HuH-7 (cell line): ENCODE measurements at regions not wholly inside any gene's neighbourhood (a gene's known extent, or its start where the extent isn't known, plus 50 kb on each side); places are given as distances from the start of the nearest gene placed in this dataset.

Experiments
- DNase-seq: peaks from one replicate; pipeline ENCODE4 v3.0.0; 2011; ENCODE audit warnings: low spot score

DNA sequence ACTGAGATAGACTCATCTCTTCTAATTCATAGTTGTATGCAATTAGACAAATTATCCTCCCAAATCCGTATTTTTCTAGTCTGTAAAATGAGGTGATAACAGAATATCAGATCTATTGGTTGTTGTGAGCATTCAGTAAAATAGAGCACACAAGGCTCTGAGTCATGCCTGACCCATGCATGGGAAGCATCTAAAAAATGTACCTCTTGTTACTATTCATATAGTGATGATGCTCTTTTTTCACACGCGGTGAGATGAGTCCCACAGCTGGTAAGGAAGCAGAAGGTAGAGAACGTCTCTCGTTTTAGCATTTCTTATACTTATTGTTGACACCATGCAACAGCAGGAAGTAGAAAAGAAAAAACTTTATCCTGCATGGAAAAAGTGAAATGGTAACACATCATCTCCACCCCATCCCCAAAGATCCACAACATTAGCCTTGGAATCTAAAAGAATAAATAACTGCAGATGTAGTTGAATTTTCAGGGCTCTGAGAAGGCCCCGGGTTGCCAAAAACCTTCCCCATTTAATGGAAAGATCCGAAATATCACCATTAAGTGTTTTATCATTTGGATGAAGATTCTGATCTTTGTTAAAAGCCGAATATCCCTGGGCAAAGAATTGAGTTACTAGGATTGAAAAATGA lies 215.6 kb downstream of the TMEM114 start:
- DNase-seq, result no peak

DNA sequence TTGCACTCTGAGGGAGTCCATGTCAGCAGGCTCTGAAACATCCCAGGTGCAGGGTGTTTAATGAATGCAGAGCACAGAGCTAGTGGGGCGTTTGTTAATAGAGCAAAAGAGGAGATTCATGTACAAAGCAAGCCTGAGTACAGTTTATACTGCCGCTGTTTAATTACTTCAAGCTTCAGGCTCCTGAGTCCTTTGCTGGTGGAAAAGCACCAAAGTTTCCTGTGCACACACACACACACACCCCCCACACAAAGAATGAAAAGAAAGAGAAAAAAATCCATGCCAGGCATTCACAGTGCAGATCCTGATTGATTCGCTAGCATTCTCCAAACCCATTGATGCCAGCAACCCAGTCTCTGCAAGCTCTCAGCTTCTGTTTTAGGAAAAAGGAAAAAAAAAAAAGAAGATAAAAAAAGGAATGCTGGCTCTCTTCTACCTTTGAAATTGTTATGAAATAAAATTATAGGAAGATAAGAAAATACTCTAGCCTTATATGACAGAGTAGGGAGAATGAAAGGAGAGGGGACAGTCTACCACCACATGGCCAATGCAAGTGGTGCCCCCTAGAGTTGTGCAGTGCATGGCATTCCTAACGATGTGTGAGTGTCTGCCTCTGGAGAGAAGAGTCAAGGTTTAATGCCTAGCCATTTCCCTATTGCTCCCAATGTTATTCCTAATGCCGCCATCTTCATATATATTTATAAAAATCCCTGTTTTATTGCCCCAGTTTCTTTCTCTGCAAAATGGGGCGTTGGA lies 216.5 kb downstream of the TMEM114 start:
- no peak for DNase-seq

DNA sequence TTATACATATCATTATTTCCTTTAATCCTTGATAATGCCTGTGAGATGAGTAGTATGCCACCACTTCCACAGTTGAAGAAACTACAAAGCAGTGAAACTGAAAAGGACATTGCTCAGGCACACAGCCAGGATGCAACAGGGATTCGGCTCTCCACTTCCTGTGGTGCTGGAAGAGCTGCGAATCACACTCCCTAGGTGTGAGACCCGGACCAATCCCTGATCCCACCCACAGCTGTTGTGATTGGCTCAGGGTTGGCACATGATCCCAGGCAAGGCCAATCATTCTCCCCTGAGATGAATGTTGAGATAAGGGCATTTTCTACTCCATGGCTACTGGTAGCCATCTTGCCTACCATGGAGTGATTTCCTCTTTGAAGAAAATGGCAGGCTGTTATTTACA lies 218.2 kb downstream of the TMEM114 start:
- DNase-seq, result no peak

DNA sequence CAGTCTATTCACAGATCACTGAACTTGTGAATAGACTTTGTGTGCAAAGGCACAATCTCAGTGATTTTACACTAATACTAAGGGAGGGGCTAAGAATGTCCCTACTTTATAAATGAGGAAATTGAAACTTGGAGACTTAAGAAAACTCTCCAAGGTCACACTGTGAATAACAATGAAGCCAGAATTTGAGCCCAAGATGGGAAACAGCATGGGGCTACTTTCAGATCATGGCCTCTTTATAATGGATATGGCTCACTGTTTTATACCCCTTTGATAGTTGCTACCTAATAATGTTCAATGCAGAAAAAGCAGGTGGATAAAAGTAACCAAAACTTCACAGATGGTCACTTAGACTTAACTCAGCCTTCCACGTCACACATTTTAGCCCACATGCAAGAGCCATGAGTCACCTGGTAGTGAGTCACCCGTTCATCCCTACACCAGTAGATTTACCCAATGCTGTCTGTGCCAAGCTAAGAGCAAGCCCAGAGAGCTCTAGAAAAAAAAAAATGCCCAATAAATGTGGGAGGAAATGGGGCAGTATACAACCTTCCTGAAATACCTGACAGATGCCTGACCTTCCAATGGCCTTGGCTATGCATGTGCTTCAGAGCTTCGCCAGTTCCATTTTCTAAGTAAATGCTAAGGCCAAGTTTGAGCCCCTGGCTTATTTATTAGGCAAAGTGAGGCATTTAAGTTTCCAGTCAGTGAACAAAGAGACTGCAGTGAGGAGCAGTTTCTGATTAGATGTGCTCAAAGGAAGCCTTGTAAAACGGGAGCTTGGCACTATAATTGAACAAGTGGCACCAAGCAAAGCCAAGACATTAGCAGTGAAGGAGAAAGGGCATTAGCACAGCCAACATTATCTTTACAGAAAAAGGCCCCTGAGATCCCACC lies 219.7 kb downstream of the TMEM114 start:
- no peak for DNase-seq

DNA sequence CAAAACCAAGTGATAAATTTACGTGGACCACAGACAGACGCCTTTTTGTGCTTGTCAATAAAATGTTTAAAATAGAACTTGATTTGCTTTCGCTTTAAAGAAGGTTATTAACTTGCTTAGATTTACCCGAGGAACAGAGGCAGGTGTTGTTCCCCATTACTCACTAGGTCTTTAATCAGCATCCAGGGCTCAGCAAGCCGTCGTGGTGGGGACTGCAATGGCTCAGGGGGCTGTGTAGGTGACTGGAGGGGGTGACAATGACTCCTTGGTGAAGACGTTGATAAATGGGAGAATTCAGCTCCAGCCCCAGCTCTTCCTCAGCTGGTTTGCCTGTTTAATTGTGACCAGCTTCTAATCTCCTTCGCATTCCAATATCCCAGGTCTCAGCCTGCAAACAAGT lies 231.4 kb downstream of the TMEM114 start:
- no peak for DNase-seq

DNA sequence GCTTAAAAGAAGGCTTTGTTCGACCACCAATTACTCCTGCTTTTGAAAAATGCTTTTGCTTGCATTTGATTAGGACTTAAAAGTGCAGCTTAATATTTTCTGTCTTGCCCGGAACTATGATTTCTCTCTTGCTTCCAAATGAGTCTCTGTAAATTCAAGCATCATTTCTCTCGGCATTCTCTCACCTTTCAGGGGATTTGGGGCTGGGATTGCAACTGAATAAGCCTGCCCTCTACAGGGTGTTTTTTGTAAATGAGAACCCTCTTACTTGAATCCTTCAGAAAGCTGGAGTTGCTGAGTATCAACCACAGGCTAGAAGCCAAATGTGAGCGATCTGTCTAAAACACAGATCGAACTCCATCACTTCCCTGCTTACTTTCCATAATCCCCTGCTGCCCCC lies 234.6 kb downstream of the TMEM114 start:
- DNase-seq, result no peak

DNA sequence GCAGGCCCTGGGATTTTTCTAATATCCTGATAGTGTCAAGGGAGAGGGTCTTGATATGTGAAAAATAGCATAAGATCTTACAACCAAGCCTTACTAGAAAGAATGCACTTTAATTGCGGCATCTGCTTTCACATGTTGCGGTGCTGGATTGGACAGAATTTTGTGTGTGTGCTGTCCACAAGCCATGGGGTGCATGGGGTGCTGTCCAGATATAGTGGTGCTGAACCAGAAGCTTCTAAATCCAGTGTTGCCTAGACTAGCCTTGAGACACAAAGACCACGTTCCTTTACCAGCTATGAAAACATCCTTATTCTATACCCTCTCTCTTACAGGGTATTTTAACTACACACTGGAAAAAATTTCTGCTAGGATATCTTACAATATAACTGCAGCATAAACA lies 244.0 kb downstream of the TMEM114 start:
- no peak for DNase-seq

DNA sequence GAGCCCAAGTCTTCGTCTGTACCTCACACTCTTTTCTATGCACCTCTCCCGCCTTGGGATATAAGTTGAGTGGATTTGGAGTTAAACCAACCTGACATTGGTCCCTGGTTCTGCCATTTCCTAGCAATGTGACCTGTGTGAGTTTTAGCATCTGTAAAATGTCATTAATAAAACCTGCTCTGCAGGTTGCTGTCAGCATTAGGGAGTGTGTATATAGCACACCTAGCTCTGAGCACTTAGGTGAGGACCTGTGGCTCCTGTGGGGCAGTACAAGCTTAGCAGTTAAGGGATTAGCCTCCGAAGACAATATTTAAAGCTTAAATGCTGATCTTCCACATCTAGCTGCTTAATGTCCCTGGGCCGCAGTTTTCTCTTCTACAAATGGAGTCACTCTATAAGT lies 248.0 kb downstream of the TMEM114 start:
- no peak for DNase-seq

DNA sequence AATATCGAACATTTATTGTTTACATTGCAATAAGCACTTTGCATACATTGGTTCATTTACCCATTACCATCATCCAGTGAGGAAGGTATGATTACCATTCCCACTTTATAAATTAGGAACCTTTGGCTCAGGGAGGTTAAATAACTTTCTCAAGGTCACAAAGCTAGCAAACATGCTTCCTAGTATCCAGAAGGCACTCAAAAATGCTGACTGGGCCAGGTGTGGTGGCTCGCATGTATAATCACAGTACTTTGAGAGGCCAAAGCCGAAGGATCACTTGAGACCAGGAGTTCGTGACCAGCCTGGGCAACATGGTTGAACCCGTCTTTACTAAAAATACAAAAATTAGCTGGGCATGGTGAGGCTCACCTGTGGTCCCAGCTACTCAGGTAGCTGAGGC lies 259.6 kb downstream of the TMEM114 start:
- DNase-seq, result no peak

DNA sequence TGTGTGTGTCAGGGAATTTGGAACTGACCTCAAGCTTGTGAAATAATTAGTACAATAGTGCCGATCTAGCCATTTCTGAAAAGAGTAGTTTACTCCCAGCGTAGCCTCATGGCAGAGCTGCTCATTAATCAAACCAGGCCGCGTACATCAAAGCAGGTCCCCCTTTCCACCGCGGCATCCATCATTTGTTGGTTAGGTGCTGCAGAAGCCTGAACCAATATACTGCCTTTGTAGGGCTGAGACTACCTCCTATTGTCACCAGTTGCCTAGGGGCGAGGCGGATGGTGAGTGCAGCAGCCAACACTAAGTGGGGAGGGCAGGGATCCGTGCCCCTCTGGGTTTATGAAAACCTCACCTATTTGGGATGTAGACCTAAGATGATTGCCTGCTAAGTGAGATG lies 264.1 kb downstream of the TMEM114 start:
- no peak for DNase-seq

DNA sequence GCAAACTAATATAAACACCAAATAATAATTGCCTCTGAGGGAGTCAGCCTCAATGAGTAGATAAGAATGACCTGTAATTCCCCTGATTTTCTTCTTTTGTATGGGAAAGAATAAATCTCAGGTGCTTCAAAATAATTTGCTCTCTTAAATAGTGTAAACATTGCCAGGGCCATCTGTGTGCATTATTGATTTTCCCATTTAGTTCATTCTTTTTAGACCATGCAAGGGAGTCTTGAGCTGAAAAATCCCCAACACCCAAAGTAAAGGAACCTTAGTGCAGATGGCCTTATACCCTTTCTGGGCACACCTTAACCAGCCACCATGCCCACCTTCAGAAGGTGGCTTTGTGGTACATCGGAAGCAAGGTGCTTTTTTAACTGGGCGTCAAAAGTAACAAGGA lies 267.2 kb downstream of the TMEM114 start:
- DNase-seq, result no peak

DNA sequence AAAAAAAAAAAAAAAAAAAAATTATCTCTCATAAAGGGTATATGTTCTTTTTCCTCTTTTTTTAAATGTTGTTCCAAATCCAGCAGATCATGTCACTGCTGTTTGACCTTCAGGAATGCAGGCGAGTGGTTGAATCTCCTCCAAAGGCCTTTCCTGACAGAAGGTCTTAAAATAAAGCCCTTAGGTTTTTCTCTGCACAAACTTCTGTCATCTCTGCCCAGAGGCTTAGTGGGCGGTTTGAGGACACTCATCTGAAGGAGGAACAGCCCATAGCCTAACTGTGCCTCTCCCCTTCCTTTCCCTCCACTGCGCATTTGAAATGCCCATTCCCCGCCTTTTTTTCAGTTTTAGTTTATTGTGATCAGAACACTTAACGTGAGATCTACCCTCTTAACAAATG lies 270.2 kb downstream of the TMEM114 start:
- no peak for DNase-seq

DNA sequence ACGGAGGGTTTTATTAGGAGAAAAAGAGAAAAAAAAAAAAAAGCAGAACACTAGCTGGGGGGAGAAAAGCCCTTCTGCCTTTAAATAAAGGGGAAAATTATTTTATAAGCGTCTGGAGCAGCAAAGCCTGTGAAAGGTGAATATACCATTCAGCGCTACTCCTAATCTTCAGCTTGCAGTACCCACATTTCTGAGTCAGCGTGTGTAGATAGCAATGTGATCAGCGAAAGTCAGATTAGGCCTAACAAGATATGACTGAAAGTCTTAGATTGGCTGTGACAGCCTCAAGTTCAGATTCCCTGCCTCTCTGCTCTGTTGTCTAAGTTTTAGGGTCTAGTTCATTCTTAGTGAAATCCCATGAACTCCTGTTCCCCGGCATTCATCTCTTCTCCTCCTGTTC lies 279.5 kb downstream of the TMEM114 start:
- no peak for DNase-seq

DNA sequence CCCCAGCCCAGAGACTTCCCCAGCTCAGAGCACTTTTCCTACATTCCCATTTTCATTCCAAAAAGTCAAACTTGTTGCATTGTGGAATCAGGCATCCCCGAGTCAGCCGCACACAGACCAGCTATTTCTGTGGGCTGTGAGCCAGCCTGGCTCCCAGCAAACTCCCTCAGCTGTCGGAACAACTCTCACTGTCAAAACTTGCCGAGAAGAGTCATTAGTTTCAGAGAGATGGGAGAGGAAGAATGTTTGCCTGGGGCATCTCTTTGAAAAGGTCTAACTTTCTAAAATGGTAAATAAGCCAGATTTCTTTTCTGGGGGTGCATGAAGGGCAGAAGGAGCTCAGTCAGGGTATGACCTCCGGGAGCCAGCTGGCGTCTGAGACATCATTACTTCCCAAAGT lies 280.0 kb downstream of the TMEM114 start:
- DNase-seq, result no peak

DNA sequence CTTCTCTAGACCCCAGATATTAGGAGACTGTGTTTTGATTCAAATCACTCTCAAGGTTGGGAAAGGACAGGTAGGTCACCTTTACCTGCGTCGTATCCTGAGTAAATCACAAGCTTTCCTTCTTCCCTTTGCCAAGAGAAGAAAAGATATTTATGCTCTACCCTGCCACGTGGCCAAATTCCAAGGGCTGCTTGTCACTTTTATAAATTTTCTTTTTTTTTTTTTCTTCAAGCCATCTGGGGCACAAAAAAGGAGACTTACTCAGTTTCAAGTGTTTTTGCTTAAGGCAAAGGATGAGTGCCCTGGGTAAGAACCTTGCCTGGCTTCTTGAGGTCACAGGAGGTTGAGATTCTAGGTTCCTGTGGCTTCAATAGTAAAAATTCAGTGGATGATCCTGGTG lies 285.1 kb downstream of the TMEM114 start:
- DNase-seq, result no peak

DNA sequence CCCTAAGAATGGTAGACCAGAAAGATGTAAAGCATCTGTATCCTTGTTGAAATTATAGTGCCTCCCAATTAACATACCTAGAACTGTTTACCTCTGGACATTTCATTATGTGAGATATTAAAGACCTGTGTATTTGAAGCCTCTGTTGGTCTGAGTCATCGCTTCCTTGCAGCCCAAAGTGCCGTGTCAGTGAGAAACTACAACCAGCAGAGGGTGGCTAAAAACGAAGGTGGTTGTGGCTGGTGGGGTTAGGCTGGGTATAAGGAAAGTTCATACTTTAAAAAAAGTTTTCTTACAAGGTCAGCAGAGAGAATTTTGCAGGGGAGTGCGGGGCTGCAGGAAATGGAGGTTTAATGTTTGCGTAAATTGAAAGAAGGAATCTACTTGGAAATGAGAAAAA lies 290.7 kb downstream of the TMEM114 start:
- no peak for DNase-seq

DNA sequence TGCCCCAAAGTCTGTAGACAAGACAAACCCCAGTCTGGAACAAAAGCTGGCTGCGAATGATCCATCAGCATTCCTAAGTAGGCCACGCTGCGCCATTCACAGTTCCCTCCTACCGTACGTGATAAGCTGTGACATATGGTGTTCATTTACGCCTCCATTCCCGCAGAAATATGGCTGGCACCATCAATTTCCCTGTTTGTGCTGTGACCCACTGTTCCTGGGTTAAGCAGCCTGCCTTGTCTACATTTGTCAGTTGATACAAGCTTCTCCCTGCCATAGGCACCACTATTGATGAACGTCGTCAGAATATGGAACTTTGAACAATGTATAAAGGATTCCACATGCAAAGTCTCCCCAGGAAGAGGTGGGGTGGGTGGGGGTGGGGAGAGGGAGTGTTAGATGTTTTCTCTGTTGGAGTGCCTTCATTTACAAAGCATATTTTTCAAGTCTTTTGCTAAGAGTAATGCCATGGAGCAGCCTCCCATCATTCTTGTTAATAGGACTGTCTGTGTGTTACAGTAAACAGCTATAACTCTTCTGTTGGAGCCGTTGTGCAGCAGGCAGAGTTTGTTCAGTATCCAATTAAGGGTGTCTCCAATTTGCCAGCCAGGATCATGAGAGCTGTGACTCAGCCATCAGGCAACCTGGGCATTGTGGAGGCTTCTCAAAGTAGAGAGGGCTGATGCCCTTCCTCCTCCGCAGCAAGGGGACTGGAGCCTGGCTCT lies 294.6 kb downstream of the TMEM114 start:
- DNase-seq, result no peak

DNA sequence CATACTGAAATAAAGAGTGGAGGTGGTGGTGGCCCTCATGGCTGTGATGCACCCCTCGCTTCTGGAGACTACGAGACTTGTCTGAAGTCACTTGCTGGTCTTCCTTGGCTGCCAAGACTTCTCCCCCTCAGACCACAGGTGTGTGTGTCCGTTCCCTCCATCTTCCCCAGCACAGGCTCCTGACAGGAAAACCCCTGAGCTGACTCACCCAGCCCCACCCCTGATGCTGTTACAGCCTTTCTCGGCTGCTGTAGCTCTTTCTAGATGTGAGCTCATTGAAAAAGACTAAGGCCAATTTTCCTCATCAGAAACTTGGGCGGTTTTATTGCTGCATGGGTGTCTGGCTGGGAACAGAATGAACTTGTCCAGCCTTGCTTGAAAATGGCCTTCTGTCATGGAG lies 296.9 kb downstream of the TMEM114 start:
- no peak for DNase-seq

DNA sequence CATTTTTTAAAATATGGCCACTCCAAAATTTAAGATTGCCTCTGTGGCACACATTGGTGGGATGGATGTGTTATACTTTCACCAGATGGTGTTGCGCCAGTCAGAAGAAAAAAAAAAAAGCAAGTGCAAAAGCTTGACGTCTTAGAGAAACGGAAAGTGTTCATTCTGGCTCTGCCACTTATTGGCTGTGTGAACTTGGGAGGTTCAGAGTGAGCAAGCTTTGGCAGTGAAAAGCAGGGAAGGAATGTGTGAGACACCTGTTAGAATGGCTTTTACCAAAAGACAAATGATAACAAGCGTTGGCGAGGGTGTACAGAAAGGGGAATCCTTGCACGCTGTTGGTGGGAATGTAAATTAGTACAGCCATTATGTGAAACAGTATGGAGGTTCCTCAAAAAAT lies 298.0 kb downstream of the TMEM114 start:
- no peak for DNase-seq

DNA sequence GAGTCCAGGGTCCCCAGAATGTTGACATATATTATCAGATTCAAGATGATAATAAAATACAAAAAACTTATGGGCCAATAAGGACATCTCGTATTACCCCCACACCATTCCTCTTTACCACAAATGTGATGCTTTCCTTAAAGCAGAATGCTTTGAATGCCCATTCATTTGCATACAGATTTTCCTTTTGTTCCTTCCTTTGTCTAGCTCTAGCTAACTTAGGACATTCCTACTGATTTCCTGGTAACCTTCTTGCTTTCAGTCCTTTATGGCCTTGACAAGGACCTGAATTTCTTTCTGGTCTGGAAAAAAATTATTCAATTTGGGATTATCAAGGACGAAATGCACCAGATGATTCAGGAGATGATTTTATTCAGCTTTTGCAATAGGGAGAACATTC lies 304.0 kb downstream of the TMEM114 start:
- no peak for DNase-seq

DNA sequence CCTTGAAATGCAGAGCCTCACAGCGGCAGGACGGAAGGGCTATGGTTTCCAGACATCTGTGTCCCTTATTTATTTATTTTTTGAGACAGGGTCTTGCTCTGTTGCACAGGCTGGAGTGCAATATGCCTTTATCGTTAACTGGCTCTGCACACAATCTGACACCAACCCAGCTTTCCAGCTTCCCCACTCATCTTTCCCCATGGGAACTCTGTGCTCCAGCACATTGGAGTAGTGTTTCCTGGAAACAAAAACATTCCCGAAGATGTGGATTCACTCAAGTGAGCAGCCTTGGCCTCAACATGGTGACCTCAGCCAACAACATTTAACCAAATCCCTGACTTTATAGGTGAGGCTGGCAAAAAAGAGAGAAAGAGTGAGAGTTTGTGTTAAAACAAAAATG lies 307.1 kb downstream of the TMEM114 start:
- DNase-seq, result no peak

DNA sequence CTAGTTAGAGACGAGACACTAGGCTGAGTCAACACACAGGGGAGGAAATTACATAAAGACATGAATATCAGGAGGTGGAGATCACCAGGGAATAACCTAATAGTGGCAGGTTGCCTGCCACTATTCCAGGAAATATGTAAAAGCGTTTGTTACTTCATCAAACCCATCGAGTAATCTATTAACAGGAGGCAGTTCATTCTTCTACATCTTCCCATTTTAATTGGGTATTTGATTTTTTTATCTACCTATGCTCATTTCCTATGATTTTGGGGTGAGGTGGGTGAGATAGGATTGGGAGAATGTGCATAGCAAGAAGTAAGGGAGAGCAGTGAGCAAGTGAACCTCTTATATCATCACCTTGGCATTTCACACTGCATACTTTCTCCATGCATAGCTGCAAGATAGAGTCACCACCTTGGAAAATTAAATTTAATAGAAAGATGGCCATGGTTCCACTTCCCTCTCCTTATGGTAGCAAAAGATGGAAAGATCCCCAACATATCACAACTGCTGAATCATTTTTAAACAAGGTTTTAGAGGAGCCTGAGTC lies 312.2 kb downstream of the TMEM114 start:
- DNase-seq, result no peak
